ENCODE measurements at regions not wholly inside any gene's neighbourhood (a gene's known extent, or its start where the extent isn't known, plus 50 kb on each side); places are given as distances from the start of the nearest gene placed in this dataset.

DNA sequence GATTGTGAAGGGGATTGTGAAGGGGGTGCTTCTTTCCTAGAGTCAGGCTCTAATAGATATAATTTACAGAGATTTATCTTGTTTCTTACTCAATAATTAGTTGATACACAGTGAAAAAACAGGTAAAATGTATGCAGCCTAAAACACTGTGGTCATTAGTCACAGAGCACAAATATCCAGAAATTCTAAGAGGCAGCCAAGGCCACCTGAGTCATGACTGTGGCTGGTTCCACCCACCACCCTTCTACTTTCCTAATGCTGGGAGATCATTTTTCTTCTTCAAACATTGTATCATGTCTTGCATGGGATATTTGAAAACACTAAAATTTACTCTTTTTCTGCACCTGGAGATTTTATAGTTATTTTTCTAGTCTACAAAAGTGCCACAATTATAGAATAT lies 181.6 kb downstream of the OTOR start:
- no peak overlapping the region for H4K5ac ChIP-seq (ENCODE audit: insufficient read length, low read depth, low read length)
- H2AK5ac ChIP-seq (ENCODE audit: insufficient read length, low read length), result no peak overlapping the region
- no peak overlapping the region for H3K14ac ChIP-seq (ENCODE audit: insufficient read depth, low read length)
- no peak overlapping the region for H3K27ac ChIP-seq (ENCODE audit: insufficient read length, low read depth, low read length)
- H2AFZ ChIP-seq (ENCODE audit: low read length), result no peak overlapping the region
- no peaks in the 10 kb centered on the region for H3K23me2 ChIP-seq (ENCODE audit: insufficient read length, low read depth, low read length, poor library complexity, severe bottlenecking)
- no peak overlapping the region for H4K8ac ChIP-seq (replicated peaks; ENCODE audit: insufficient read length, low read depth, low read length)
- no peaks in the 10 kb centered on the region for H4K20me1 ChIP-seq (ENCODE audit: control insufficient read depth, insufficient read depth, insufficient read length)
- H3K56ac ChIP-seq (ENCODE audit: insufficient read length, low read depth, low read length), result no peak overlapping the region
- no peak overlapping the region for H2BK5ac ChIP-seq (ENCODE audit: insufficient read length, low read length)
- DNase-seq, result no peak
- no peaks in the 10 kb centered on the region for H3K4me1 ChIP-seq (ENCODE audit: insufficient read depth, low read length)
- H3K4ac ChIP-seq (ENCODE audit: low read depth, low read length), result no peak overlapping the region
- H3K4me2 ChIP-seq (ENCODE audit: insufficient read depth, insufficient read length, low read length), result no peak overlapping the region
- no peak overlapping the region for H2BK15ac ChIP-seq (ENCODE audit: low read depth, low read length)
- no peaks in the 10 kb centered on the region for H3K79me1 ChIP-seq (ENCODE audit: insufficient read depth, low read depth, low read length, poor library complexity, severe bottlenecking)
- H3K27me3 ChIP-seq (ENCODE audit: insufficient read depth, low read length), result no peaks in the 10 kb centered on the region
- H2BK120ac ChIP-seq (ENCODE audit: low read depth, low read length, poor library complexity, severe bottlenecking), result no peak overlapping the region
- H2BK12ac ChIP-seq (ENCODE audit: insufficient read length, low read depth, low read length), result no peak overlapping the region
- Mint-ChIP-seq H3K27ac (no peak overlapping the region), H3K27me3 (ENCODE audit: low read depth) (no peaks in the 10 kb centered on the region), H3K4me3 (no peak overlapping the region), H3K9me3 (peaks cover 0 to 2% of the 10 kb centered on the region in 2 experiments; a peak in 1 of 5 replicates), H3K36me3 (ENCODE audit: insufficient read depth in 1 of 3, low read depth in 3 of 3) (no peaks in the 10 kb centered on the region; a peak in 1 of 7 replicates), H3K4me1 (peaks cover 0 to 7% of the 10 kb centered on the region in 2 experiments; a peak in 1 of 4 replicates)
- H2BK20ac ChIP-seq (ENCODE audit: low read depth, low read length, poor library complexity, severe bottlenecking), result no peak overlapping the region
- TF ChIP-seq, protein P1, sequence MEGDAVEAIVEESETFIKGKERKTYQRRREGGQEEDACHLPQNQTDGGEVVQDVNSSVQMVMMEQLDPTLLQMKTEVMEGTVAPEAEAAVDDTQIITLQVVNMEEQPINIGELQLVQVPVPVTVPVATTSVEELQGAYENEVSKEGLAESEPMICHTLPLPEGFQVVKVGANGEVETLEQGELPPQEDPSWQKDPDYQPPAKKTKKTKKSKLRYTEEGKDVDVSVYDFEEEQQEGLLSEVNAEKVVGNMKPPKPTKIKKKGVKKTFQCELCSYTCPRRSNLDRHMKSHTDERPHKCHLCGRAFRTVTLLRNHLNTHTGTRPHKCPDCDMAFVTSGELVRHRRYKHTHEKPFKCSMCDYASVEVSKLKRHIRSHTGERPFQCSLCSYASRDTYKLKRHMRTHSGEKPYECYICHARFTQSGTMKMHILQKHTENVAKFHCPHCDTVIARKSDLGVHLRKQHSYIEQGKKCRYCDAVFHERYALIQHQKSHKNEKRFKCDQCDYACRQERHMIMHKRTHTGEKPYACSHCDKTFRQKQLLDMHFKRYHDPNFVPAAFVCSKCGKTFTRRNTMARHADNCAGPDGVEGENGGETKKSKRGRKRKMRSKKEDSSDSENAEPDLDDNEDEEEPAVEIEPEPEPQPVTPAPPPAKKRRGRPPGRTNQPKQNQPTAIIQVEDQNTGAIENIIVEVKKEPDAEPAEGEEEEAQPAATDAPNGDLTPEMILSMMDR (conservative IDR thresholded peaks at IDR 0.05), result no peak
- no peak overlapping the region for H3K23ac ChIP-seq (ENCODE audit: insufficient read length, low read depth, low read length)
- no peaks in the 10 kb centered on the region for H3K9me3 ChIP-seq (ENCODE audit: control insufficient read depth, low read depth, low read length)
- no peak overlapping the region for H3K9ac ChIP-seq (ENCODE audit: extremely low read depth, insufficient read length, low read length)
- H3T11ph ChIP-seq (ENCODE audit: low read length), result no peak overlapping the region
- no peak overlapping the region for H4K91ac ChIP-seq (ENCODE audit: insufficient read length, low read depth, low read length)
- no peak overlapping the region for H3K18ac ChIP-seq (ENCODE audit: insufficient read length, low read depth, low read length)
- H3K79me2 ChIP-seq (ENCODE audit: insufficient read depth, low read length), result no peaks in the 10 kb centered on the region

Data from H9 (cell line).